ENCODE measurements at regions not wholly inside any gene's neighbourhood (a gene's known extent, or its start where the extent isn't known, plus 50 kb on each side); places are given as distances from the start of the nearest gene placed in this dataset.

GRCh38 chr2:57806449-57806968, 240.1 kb upstream of the VRK2 start:
- H3K27ac Mint-ChIP-seq = no peak overlapping the region
- peaks cover 0 to 4% (median 0%) of the 10 kb centered on the region in 3 donors for H3K36me3 Mint-ChIP-seq
- Histone ChIP-seq H3K27ac (ENCODE audit: low read depth, low read length) (no peak overlapping the region), H3K27me3 (ENCODE audit: insufficient read depth, low read length, poor library complexity, severe bottlenecking) (no peaks in the 10 kb centered on the region), H3K4me1 (ENCODE audit: insufficient read depth, low read length) (no peaks in the 10 kb centered on the region), H3K4me3 (ENCODE audit: low read length) (no peak overlapping the region), H3K9me3 (ENCODE audit: low read length) (no peaks in the 10 kb centered on the region), H3K36me3 (ENCODE audit: insufficient read depth, low read length) (no peaks in the 10 kb centered on the region)
- no peaks in the 10 kb centered on the region for H3K27me3 Mint-ChIP-seq
- ChIA-PET POLR2A (no interaction called here), CTCF (no interaction called here)
- DNase-seq = no peak
- peaks cover 2 to 8% (median 6%) of the 10 kb centered on the region in 5 donors for H3K9me3 Mint-ChIP-seq
- H3K4me1 Mint-ChIP-seq = no peaks in the 10 kb centered on the region
- no peak overlapping the region for H3K4me3 Mint-ChIP-seq

DNA sequence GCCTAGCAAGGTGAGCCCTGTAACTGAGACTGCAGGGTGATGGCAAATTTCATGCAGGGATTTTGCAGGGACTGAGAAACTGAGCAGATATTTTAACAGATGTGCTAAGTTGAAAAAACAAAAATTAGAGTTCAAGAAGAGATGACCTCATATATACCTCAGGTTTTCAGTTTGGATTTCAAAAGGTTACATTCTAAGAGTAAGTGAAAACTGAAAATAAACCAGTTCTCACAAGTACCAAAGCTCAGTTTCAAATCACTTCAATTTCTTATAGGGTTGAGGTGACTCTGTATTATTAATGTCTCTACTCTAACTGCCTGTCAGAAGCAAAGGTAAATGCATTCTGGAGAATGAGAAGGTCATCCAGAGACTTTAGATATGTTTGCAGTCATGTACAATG, 237.4 kb upstream of the VRK2 start:
- ChIA-PET POLR2A (no interaction called here), CTCF (no interaction called here)
- Mint-ChIP-seq H3K4me1 (no peaks in the 10 kb centered on the region), H3K27ac (no peak overlapping the region), H3K36me3 (no peaks in the 10 kb centered on the region), H3K4me3 (no peak overlapping the region), H3K9me3 (peaks cover 0 to 4% (median 2%) of the 10 kb centered on the region in 5 donors), H3K27me3 (peaks cover 0 to 2% of the 10 kb centered on the region in 2 donors)
- Histone ChIP-seq H3K4me1 (ENCODE audit: insufficient read depth, low read length) (no peaks in the 10 kb centered on the region), H3K4me3 (ENCODE audit: low read length) (no peak overlapping the region), H3K27me3 (ENCODE audit: insufficient read depth, low read length, poor library complexity, severe bottlenecking) (no peaks in the 10 kb centered on the region), H3K9me3 (ENCODE audit: low read length) (no peaks in the 10 kb centered on the region), H3K27ac (ENCODE audit: low read depth, low read length) (no peak overlapping the region), H3K36me3 (ENCODE audit: insufficient read depth, low read length) (no peaks in the 10 kb centered on the region)
- DNase-seq = no peak

DNA sequence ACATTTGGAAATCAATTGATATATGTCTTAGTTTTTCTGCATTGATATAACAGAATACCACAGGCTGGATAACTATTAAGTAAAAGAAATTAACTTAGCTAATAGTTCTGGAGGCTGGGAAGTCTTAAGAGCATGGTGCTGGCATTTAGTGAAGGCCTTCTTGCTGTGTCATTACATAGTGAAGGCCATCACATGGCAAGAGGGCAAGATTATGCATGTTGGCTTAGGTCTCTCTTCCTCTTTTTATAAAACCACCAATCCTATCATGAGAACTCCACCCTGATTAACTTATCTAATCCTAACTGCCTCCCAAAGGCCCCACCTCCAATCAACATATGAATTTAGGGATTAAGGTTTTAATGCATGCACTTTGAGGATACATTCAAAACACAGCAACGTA, 225.5 kb upstream of the VRK2 start:
- Mint-ChIP-seq H3K4me3 (no peak overlapping the region), H3K9me3 (peaks cover 6 to 19% (median 16%) of the 10 kb centered on the region in 5 donors), H3K27ac (no peak overlapping the region), H3K4me1 (no peaks in the 10 kb centered on the region), H3K36me3 (peaks cover 0 to 3% (median 0%) of the 10 kb centered on the region in 3 donors), H3K27me3 (no peaks in the 10 kb centered on the region)
- H3K27me3 ChIP-seq (ENCODE audit: insufficient read depth, low read length, poor library complexity, severe bottlenecking) = no peaks in the 10 kb centered on the region
- POLR2A ChIA-PET = no interaction called here
- CTCF ChIA-PET = no interaction called here
- no peaks in the 10 kb centered on the region for H3K4me1 ChIP-seq (ENCODE audit: insufficient read depth, low read length)
- no peaks in the 10 kb centered on the region for H3K9me3 ChIP-seq (ENCODE audit: low read length)
- no peak overlapping the region for H3K27ac ChIP-seq (ENCODE audit: low read depth, low read length)
- DNase-seq = no peak
- H3K4me3 ChIP-seq (ENCODE audit: low read length) = no peak overlapping the region
- no peaks in the 10 kb centered on the region for H3K36me3 ChIP-seq (ENCODE audit: insufficient read depth, low read length)

DNA sequence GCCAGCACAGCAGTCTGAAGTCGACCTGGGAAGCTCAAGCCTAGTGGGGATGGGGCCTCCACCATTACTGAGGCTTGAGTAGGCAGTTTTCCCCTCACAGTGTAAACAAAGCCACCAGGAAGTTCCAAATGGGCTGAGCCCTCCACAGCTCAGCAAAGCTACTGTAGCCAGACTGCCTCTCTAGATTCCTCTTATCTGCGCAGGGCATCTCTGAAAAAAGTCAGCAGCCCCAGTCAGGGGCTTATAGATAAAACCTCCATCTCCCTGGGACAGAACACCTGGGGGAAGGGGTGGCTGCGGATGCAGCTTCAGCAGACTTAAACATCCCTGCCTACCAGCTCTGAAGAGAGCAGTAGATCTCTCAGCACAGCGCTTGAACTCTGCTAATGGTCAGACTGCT, 218.4 kb upstream of the VRK2 start:
- no peaks in the 10 kb centered on the region for H3K36me3 ChIP-seq (ENCODE audit: insufficient read depth, low read length)
- H3K27ac Mint-ChIP-seq = no peak overlapping the region
- H3K4me1 ChIP-seq (ENCODE audit: insufficient read depth, low read length) = no peaks in the 10 kb centered on the region
- H3K27me3 ChIP-seq (ENCODE audit: insufficient read depth, low read length, poor library complexity, severe bottlenecking) = no peaks in the 10 kb centered on the region
- no peak overlapping the region for H3K27ac ChIP-seq (ENCODE audit: low read depth, low read length)
- CTCF ChIA-PET = no interaction called here
- POLR2A ChIA-PET = no interaction called here
- H3K4me1 Mint-ChIP-seq = no peaks in the 10 kb centered on the region
- no peak for DNase-seq
- H3K9me3 ChIP-seq (ENCODE audit: low read length) = no peaks in the 10 kb centered on the region
- H3K9me3 Mint-ChIP-seq = peaks cover 28 to 54% (median 35%) of the 10 kb centered on the region in 5 donors
- no peak overlapping the region for H3K4me3 ChIP-seq (ENCODE audit: low read length)
- no peak overlapping the region for H3K4me3 Mint-ChIP-seq
- no peaks in the 10 kb centered on the region for H3K27me3 Mint-ChIP-seq
- H3K36me3 Mint-ChIP-seq = peaks cover 0 to 11% (median 0%) of the 10 kb centered on the region in 3 donors

- H3K4me1 ChIP-seq (ENCODE audit: insufficient read depth, low read length) = no peaks in the 10 kb centered on the region
- no peak overlapping the region for H3K27ac ChIP-seq (ENCODE audit: low read depth, low read length)
- Mint-ChIP-seq H3K9me3 (peaks cover 9 to 24% (median 15%) of the 10 kb centered on the region in 5 donors), H3K4me3 (no peak overlapping the region), H3K27ac (no peak overlapping the region), H3K4me1 (no peaks in the 10 kb centered on the region), H3K36me3 (peaks cover 0 to 11% (median 0%) of the 10 kb centered on the region in 3 donors), H3K27me3 (no peaks in the 10 kb centered on the region)
- H3K36me3 ChIP-seq (ENCODE audit: insufficient read depth, low read length) = no peaks in the 10 kb centered on the region
- POLR2A ChIA-PET = no interaction called here
- DNase-seq = no peak
- H3K4me3 ChIP-seq (ENCODE audit: low read length) = no peak overlapping the region
- H3K9me3 ChIP-seq (ENCODE audit: low read length) = no peaks in the 10 kb centered on the region
- no peaks in the 10 kb centered on the region for H3K27me3 ChIP-seq (ENCODE audit: insufficient read depth, low read length, poor library complexity, severe bottlenecking)
- CTCF ChIA-PET = no interaction called here
These were observed 211.9 kb upstream of the VRK2 start for GRCh38 chr2:57834666-57835065.

- no peak overlapping the region for H3K4me3 Mint-ChIP-seq
- no peak overlapping the region for H3K27ac Mint-ChIP-seq
- Histone ChIP-seq H3K4me1 (ENCODE audit: insufficient read depth, low read length) (no peaks in the 10 kb centered on the region), H3K4me3 (ENCODE audit: low read length) (no peak overlapping the region), H3K27me3 (ENCODE audit: insufficient read depth, low read length, poor library complexity, severe bottlenecking) (no peaks in the 10 kb centered on the region), H3K36me3 (ENCODE audit: insufficient read depth, low read length) (no peaks in the 10 kb centered on the region), H3K27ac (ENCODE audit: low read depth, low read length) (no peak overlapping the region), H3K9me3 (ENCODE audit: low read length) (no peaks in the 10 kb centered on the region)
- no peaks in the 10 kb centered on the region for H3K36me3 Mint-ChIP-seq
- ChIA-PET CTCF (no interaction called here), POLR2A (no interaction called here)
- no peaks in the 10 kb centered on the region for H3K4me1 Mint-ChIP-seq
- peaks cover 0 to 9% (median 7%) of the 10 kb centered on the region in 5 donors for H3K9me3 Mint-ChIP-seq
- DNase-seq = no peak
- H3K27me3 Mint-ChIP-seq = peaks cover 0 to 1% of the 10 kb centered on the region in 2 donors
These were observed 204.1 kb upstream of the VRK2 start for GRCh38 chr2:57842531-57842930.

DNA sequence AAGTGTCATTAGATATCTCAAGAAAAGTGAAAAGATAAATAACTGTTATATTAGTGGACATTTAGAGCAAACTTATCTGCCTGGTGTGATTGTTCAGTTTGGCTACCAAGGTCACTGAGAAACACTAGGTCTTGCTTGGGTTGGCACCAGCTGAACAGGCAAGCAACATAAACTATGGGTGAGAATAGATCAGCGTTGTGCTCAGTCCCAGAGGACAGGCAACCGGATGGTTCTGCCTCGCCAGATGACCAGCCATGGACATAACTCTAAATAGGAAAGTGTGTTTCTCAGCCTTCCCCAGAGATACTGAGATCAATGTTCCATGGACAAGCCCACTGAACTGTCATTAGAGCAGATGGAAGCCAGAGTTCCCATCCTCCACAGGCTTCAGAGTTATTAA, 203.4 kb upstream of the VRK2 start:
- H3K4me3 Mint-ChIP-seq = no peak overlapping the region
- H3K27me3 ChIP-seq (ENCODE audit: insufficient read depth, low read length, poor library complexity, severe bottlenecking) = no peaks in the 10 kb centered on the region
- no peaks in the 10 kb centered on the region for H3K4me1 Mint-ChIP-seq
- H3K27ac ChIP-seq (ENCODE audit: low read depth, low read length) = no peak overlapping the region
- POLR2A ChIA-PET = no interaction called here
- H3K36me3 Mint-ChIP-seq = no peaks in the 10 kb centered on the region
- peaks cover 0 to 1% of the 10 kb centered on the region in 2 donors for H3K27me3 Mint-ChIP-seq
- H3K27ac Mint-ChIP-seq = no peak overlapping the region
- H3K4me3 ChIP-seq (ENCODE audit: low read length) = no peak overlapping the region
- H3K9me3 Mint-ChIP-seq = peaks cover 0 to 9% (median 7%) of the 10 kb centered on the region in 5 donors
- CTCF ChIA-PET = no interaction called here
- no peaks in the 10 kb centered on the region for H3K4me1 ChIP-seq (ENCODE audit: insufficient read depth, low read length)
- no peak for DNase-seq
- no peaks in the 10 kb centered on the region for H3K36me3 ChIP-seq (ENCODE audit: insufficient read depth, low read length)
- H3K9me3 ChIP-seq (ENCODE audit: low read length) = no peaks in the 10 kb centered on the region

GRCh38 chr2:57848723-57849122, 197.9 kb upstream of the VRK2 start:
- ChIA-PET POLR2A (no interaction called here), CTCF (no interaction called here)
- Mint-ChIP-seq H3K4me1 (no peaks in the 10 kb centered on the region), H3K9me3 (peaks cover 0 to 9% (median 7%) of the 10 kb centered on the region in 5 donors), H3K36me3 (no peaks in the 10 kb centered on the region), H3K27me3 (no peaks in the 10 kb centered on the region), H3K27ac (no peak overlapping the region), H3K4me3 (no peak overlapping the region)
- no peaks in the 10 kb centered on the region for H3K4me1 ChIP-seq (ENCODE audit: insufficient read depth, low read length)
- no peaks in the 10 kb centered on the region for H3K27me3 ChIP-seq (ENCODE audit: insufficient read depth, low read length, poor library complexity, severe bottlenecking)
- H3K9me3 ChIP-seq (ENCODE audit: low read length) = no peaks in the 10 kb centered on the region
- no peak overlapping the region for H3K27ac ChIP-seq (ENCODE audit: low read depth, low read length)
- H3K4me3 ChIP-seq (ENCODE audit: low read length) = no peak overlapping the region
- no peak for DNase-seq
- H3K36me3 ChIP-seq (ENCODE audit: insufficient read depth, low read length) = no peaks in the 10 kb centered on the region

DNA sequence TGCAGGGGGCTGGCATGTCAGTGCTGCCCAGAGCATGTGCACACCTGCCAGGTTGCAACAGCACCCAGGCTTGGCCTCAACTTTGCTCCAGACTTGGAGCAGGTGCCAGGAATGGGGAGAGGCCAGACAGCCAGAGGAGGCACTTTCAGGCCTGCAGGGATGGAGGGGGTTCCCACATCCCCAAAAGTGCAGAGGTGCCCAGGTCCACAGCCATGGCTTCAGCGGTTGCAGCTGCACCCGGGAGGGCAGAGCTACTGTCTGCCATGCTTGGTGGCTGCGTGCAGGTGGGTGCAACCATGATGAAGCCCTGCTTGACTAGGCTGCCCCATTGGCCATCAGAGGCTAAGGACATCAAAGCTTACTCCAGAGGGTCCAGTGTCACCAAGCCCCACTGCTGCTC, 196.8 kb upstream of the VRK2 start:
- Histone ChIP-seq H3K36me3 (ENCODE audit: insufficient read depth, low read length) (no peaks in the 10 kb centered on the region), H3K4me3 (ENCODE audit: low read length) (no peak overlapping the region), H3K27ac (ENCODE audit: low read depth, low read length) (no peak overlapping the region), H3K4me1 (ENCODE audit: insufficient read depth, low read length) (no peaks in the 10 kb centered on the region), H3K9me3 (ENCODE audit: low read length) (no peaks in the 10 kb centered on the region), H3K27me3 (ENCODE audit: insufficient read depth, low read length, poor library complexity, severe bottlenecking) (no peaks in the 10 kb centered on the region)
- Mint-ChIP-seq H3K27ac (no peak overlapping the region), H3K27me3 (no peaks in the 10 kb centered on the region), H3K4me1 (no peaks in the 10 kb centered on the region), H3K36me3 (no peaks in the 10 kb centered on the region), H3K4me3 (no peak overlapping the region), H3K9me3 (peaks cover 0 to 9% (median 7%) of the 10 kb centered on the region in 5 donors)
- ChIA-PET CTCF (no interaction called here), POLR2A (no interaction called here)
- DNase-seq = no peak

Measured in CD8-positive, alpha-beta memory T cell (primary cell).